Stomach (tissue), 4 donors: ENCODE measurements at regions not wholly inside any gene's neighbourhood (a gene's known extent, or its start where the extent isn't known, plus 50 kb on each side); places are given as distances from the start of the nearest gene placed in this dataset.
"Not testable (repeated sequence)": the region's sequence is repeated elsewhere in the genome, so short reads cannot be mapped to it uniquely, and the experiment has no call there.

Experiments used
- CTCF ChIP-seq, 7 experiments: fragments of 450-650 bp in 4 of 7; fragments of 200-600 bp in 3 of 7; sonication (generic) in 3 of 7; IDR thresholded peaks; one replicate each; pipeline ENCODE4 v1.5.1; 2016 to 2019; ENCODE audit warnings: antibody characterized with exemption in 7 of 7, control low read depth in 2 of 7, mild to moderate bottlenecking in 1 of 7
- POLR2A ChIP-seq, 4 donors: fragments of 450-650 bp; IDR thresholded peaks; one replicate each; pipeline ENCODE4 v1.6.1; 2016; ENCODE audit warnings: antibody characterized with exemption in 4 of 4, control low read depth in 2 of 4, mild to moderate bottlenecking in 1 of 4, moderate library complexity in 1 of 4
- POLR2AphosphoS5 ChIP-seq, 3 donors: sonication (generic); formaldehyde crosslinking; IDR thresholded peaks; one replicate each; pipeline ENCODE4 v1.6.1; 2016; ENCODE audit warnings: antibody characterized with exemption in 3 of 3

- not testable (repeated sequence) for TF ChIP-seq CTCF, POLR2A, POLR2AphosphoS5 (IDR thresholded peaks at IDR 0.05)
These were observed 1524.0 kb upstream of the USP9Y start for GRCh38 chrY:11177033-11177432.
